HG03432 (cell line): ENCODE measurements at regions not wholly inside any gene's neighbourhood (a gene's known extent, or its start where the extent isn't known, plus 50 kb on each side); places are given as distances from the start of the nearest gene placed in this dataset.

Source experiments
- ATAC-seq: cut with Tn5 transposase; IDR thresholded peaks from one replicate; pipeline ENCODE4 v1.9.1; 2021; ENCODE audit warnings: mild to moderate bottlenecking, moderate library complexity; ENCODE audit not compliant: unreplicated experiment

- no peak for ATAC-seq
Measured at GRCh38 chr9:88751781-88752180, 216.8 kb downstream of the NXNL2 start.

- ATAC-seq, result no peak
Measured at GRCh38 chr9:88753691-88754367, 218.9 kb downstream of the NXNL2 start.

DNA sequence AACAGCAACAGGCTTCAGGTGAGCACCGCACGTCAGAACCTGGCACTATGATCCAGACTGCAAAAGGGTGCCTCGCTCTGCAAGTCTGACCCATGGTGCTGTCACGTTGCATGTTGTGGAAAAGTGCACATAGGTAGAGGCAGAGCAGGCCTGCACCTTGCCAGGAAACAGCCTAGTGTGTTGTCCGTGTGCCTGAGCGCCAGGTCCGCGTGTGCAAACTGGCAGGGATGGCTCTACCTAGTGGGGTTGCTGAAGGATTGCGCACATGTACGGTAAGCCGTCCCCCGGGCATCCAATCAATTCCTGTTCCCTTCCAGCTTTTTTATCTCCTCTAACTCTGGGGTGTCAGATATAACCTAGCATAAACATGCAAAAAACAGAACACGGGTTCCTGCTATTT is 219.5 kb downstream of the NXNL2 start:
- ATAC-seq, result no peak

DNA sequence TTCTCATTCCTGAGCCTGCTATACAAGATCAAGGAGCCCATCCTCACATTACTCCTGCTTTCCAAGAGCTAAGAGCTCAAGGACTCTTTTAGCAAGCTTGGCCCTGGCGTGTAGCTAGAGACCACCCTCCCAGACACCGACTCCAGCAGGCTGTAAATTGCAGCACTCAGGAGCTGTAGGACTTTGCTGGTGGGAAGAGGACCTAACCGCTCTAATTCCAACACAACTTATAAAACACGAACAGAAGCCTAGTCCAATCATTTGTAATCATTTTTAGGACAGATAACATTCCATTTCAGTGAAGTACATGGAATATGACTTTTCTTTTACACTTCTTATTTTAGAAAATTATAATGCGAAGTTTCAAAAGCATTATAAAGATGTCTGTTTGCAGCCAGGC is 219.9 kb downstream of the NXNL2 start:
- ATAC-seq, result no peak

DNA sequence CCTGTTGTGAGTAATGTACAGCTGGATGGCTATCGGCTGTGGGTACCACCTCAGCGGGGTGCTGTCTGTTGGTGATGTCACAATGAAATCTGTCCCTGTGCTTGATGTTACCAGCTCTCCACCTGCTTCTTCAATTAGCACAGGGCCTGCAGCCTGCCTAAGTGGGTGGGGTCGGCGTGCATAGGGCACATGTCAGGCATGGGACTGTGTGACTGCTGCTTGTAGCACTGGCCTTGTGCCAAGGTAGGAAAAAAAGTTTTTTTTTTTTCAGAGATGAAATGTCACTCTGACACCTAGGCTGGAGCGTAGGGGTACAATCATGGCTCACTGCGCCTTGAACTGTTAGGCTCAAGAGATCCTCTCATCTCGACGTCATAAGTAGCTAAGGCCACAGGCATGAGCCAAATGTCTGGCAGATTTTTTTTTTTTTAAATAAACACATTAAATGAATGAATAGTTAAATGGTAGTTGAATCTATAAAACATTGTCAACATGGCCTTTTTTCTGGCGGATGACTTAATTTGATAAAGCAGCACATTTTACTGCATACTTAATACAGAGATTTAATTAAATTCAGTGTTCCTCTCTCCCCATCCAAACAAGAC is 222.5 kb downstream of the NXNL2 start:
- no peak for ATAC-seq

GRCh38 chr9:88759364-88759763 is 224.4 kb downstream of the NXNL2 start:
- ATAC-seq, result no peak

DNA sequence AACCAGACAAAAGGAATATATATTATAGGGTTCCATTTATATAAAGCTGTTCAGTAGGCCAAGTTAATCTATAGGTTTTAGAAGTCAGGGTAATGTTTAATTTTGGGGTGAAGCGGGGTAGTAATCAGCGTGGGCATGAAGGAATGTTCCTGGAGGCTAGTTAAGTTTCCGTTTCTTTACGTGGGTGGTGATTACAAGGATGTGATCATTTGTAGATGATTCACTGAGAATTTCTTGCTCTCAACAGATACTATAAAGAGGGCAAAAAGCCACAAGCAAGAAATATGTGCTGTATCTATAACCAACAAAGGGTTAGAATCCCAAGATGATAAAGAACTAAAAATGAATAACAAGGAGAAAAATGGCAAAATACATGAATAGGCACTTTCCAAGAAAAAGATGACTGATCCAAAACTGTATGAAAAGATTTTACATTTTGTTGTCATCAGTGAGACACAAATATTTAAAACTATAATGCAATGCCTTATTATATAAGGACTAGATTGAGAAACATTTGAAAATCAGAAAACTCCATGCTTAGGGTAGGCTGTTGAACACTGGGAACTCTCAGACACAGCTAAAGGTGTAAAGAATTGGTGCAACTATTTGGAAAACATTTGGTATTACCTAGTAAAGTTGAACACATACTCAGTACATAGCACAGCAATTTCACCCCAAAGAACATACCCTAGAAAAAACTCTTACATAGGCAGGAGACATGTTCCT is 224.3 kb upstream of the S1PR3 start:
- ATAC-seq, result no peak

GRCh38 chr9:88767504-88767790 is 223.8 kb upstream of the S1PR3 start:
- no peak for ATAC-seq

DNA sequence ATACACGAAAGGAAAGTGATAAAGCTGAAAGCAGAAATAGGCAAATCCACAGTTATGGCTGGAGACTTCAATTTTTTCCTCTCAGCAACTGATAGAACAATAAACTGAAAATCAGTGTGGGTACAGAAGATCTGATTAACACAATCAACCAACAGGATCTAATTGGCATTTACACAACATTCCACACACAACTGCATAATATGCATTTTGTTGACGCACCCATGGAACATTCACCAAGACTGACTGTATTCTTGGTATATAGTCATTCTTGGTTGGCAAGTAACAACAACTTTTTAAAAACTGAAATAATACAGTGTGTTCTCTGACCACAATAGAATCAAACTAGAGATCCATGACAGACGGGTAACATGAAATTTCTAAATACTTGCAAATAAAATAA is 218.7 kb upstream of the S1PR3 start:
- no peak for ATAC-seq

DNA sequence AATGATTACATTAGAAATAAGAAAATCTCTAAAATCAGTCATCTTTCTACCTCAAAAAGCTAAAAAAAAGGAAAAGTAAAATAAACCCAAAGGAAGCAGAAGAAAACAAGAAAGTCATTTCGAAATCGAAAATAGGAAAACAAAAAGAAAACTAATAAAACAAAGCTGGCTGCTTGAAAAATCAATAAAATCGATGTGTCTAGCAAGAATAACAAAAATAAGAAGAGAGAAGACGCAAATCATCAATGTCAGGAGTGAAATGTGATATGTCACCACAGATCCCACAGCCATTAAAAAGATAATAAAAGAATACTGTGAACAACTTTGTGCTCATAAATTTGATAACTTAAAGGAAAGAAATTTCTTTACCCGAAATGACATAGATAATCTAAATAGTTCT is 218.1 kb upstream of the S1PR3 start:
- no peak for ATAC-seq

GRCh38 chr9:88773627-88774244 is 217.5 kb upstream of the S1PR3 start:
- no peak for ATAC-seq

GRCh38 chr9:88775037-88775471 is 216.2 kb upstream of the S1PR3 start:
- no peak for ATAC-seq

DNA sequence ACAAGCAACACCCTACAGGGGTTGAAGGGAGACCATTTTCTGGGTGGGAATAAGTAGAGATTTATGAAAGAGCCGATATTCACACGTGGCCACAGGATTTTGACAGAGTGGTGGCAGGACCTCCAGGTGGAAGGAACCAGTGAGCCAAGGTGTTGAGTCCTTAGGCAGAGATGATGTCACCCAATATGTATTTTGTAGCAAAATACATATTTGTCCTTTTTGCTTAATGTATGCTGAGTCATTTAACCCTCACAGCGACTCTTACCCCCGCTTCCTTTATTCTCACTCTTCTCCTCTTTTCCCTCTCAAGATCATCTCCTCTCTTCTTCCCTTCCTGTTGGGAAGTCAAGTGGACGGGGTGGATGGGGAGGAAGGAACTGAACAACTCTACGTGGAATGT is 215.7 kb upstream of the S1PR3 start:
- ATAC-seq, result no peak

GRCh38 chr9:88775966-88776365 is 215.3 kb upstream of the S1PR3 start:
- ATAC-seq, result no peak

DNA sequence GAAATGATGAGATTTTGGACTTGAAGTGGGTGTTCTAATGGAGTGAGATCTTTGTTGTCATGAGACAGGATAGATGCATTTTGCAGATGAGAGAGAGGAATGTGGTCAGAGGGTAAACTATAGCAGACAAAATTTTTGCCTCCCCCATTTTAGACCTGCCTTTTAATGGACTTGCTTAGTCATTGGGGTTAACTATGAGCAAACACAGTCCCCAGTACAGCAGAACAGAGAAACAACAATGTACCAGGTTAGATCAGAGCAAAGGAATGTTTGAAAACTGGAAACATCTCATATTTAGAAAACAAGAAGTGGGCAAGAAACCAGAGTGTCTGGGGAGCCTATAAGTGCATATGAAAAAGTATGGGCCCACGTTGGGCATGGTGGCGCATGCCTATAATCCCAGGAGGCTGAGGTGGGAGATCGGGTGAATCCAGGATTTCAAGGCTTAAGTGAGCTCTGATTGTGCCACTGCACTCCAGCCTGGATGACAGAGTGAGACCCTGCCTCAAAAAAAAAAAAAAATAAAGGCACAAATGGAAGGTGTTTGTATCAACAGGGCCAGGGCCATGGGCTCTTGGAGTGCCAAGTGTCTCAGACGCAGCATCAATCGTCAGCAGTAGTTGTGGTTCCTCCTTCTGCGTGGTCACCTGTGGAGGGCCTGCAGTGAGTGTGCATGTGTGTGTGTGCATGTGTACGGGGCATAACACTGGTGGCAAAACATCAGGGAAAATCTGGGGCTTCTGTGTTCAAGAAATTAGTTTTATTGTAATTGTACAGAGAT is 214.4 kb upstream of the S1PR3 start:
- no peak for ATAC-seq

GRCh38 chr9:88777498-88778312 is 213.6 kb upstream of the S1PR3 start:
- no peak for ATAC-seq

GRCh38 chr9:88781628-88782391 is 209.5 kb upstream of the S1PR3 start:
- ATAC-seq, result no peak

DNA sequence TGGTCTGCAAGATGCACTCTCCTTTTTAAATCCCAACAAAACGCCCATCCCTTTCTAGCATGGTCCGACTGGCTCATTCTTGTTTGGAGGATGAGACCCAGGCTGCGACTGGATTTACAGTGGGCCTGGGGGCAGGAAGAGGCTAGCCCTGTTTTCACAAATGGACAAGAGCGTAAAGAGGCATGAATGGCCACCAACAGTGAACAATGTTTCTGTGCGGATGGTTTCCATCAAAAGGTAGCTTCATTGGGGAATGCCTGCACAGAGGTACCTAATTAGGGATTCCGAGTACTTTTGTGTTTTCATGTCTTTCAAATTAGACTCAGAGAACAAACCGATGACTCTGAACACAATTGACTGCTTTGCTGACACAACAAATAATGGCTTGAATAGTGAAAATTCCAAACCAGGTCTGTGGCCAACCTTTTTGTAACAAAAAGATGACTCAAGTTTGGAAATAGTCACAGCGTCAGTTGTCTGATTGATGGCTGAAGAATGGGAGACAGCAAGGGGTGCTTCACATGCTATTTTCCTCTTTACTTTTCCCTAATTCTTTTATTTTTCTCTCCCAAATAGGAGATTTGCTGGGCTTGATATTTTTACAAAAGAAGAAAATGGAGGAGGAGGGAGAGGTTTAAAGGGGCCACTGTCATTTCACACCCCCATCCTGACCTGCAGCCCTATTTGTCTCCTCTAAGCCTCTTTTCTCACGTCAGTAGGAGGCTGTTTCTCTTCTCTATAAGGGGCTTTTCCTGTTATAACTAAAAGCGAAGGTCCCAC is 208.1 kb upstream of the S1PR3 start:
- no peak for ATAC-seq

- no peak for ATAC-seq
Measured at GRCh38 chr9:88783711-88784083, 207.6 kb upstream of the S1PR3 start.
